Neural cell (in vitro differentiated cells): ENCODE measurements at regions not wholly inside any gene's neighbourhood (a gene's known extent, or its start where the extent isn't known, plus 50 kb on each side); places are given as distances from the start of the nearest gene placed in this dataset.

ENCODE experiments used
- H2AFZ ChIP-seq: fragments of 200-600, 300-800 bp; sonication (generic), shearing (Covaris generic); 2 replicates; pipeline ENCODE4 v1.6.0; 2014; ENCODE audit warnings: low read depth, mild to moderate bottlenecking, antibody characterized with exemption, low read length, moderate library complexity
- H3F3A ChIP-seq: fragments of 200-600 bp; shearing (Covaris generic); 2 replicates; pipeline ENCODE4 v1.6.1; 2016; ENCODE audit warnings: mild to moderate bottlenecking, moderate library complexity, mixed read lengths, antibody characterized with exemption, low read length; ENCODE audit not compliant: insufficient read depth, poor library complexity, severe bottlenecking
- H3K27ac ChIP-seq: fragments of 200-600, 300-800 bp; sonication (generic), shearing (Covaris generic); 2 replicates; pipeline ENCODE4 v1.5.1; 2014; ENCODE audit warnings: mild to moderate bottlenecking, low read length, moderate library complexity
- H3K27me3 ChIP-seq: fragments of 300-800, 200-600 bp; sonication (generic), shearing (Covaris generic); 2 replicates; pipeline ENCODE4 v1.6.0; 2014; ENCODE audit warnings: mild to moderate bottlenecking, low read depth, low read length, moderate library complexity; ENCODE audit not compliant: insufficient read depth
- H3K36me3 ChIP-seq: fragments of 300-800, 200-600 bp; sonication (generic), shearing (Covaris generic); 2 replicates; pipeline ENCODE4 v1.5.1; 2014; ENCODE audit warnings: mild to moderate bottlenecking, antibody characterized with exemption, low read length, moderate library complexity; ENCODE audit not compliant: insufficient read depth
- H3K4me2 ChIP-seq: fragments of 300-800, 200-600 bp; sonication (generic), shearing (Covaris generic); 2 replicates; pipeline ENCODE4 v1.6.0; 2014; ENCODE audit warnings: mild to moderate bottlenecking, low read length
- H3K4me3 ChIP-seq: fragments of 300-800, 200-600 bp; sonication (generic), shearing (Covaris generic); 2 replicates; pipeline ENCODE4 v1.5.1; 2014; ENCODE audit warnings: mild to moderate bottlenecking, low read length, moderate library complexity
- H3K79me2 ChIP-seq: fragments of 200-600 bp; shearing (Covaris generic); replicated peaks from 2 replicates; pipeline ENCODE4 v1.6.0; 2014; ENCODE audit warnings: mild to moderate bottlenecking, low read length, moderate library complexity; ENCODE audit not compliant: insufficient read depth
- H3K9ac ChIP-seq: fragments of 300-800, 200-600 bp; sonication (generic), shearing (Covaris generic); 2 replicates; pipeline ENCODE4 v1.6.1; 2016; ENCODE audit warnings: mild to moderate bottlenecking, low read length, mixed read lengths
- H3K9me2 ChIP-seq: fragments of 200-600 bp; shearing (Covaris generic); 2 replicates; pipeline ENCODE4 v1.6.1; 2016; ENCODE audit warnings: mild to moderate bottlenecking, low read length, mixed read lengths; ENCODE audit not compliant: insufficient read depth
- H3K9me3 ChIP-seq: fragments of 200-600, 300-800 bp; sonication (generic), shearing (Covaris generic); 2 replicates; pipeline ENCODE4 v1.6.1; 2016; ENCODE audit warnings: mild to moderate bottlenecking, mixed run types, low read length, moderate library complexity, mixed read lengths
- H4K20me1 ChIP-seq: fragments of 200-600 bp; shearing (Covaris generic); 2 replicates; pipeline ENCODE4 v1.6.1; 2016; ENCODE audit warnings: mild to moderate bottlenecking, mixed run types; ENCODE audit not compliant: insufficient read depth
- CTCF ChIP-seq: fragments of 450-650 bp; IDR thresholded peaks from 2 replicates; pipeline ENCODE4 v1.5.1; 2014; ENCODE audit warnings: antibody characterized with exemption, mild to moderate bottlenecking, moderate library complexity; ENCODE audit not compliant: poor library complexity, severe bottlenecking
- EP300 ChIP-seq: fragments of 450-650 bp; conservative IDR thresholded peaks from 2 replicates; pipeline ENCODE4 v1.6.1; 2014; ENCODE audit warnings: antibody characterized with exemption, mild to moderate bottlenecking, moderate library complexity; ENCODE audit not compliant: poor library complexity, severe bottlenecking
- EZH2 ChIP-seq: fragments of 200-600, 300-800 bp; shearing (Covaris generic), sonication (generic); IDR thresholded peaks from 2 replicates; pipeline ENCODE4 v1.6.1; 2014; ENCODE audit warnings: antibody characterized with exemption, low read length, borderline replicate concordance, mild to moderate bottlenecking; ENCODE audit not compliant: insufficient read depth, poor library complexity, severe bottlenecking
- MXI1 ChIP-seq: fragments of 450-650 bp; conservative IDR thresholded peaks from 2 replicates; pipeline ENCODE4 v1.6.1; 2014; ENCODE audit warnings: antibody characterized with exemption, mild to moderate bottlenecking; ENCODE audit not compliant: poor library complexity, severe bottlenecking
- POLR2AphosphoS5 ChIP-seq: IDR thresholded peaks from 2 replicates; pipeline ENCODE4 v1.6.1; 2012
- RAD21 ChIP-seq: fragments of 450-650 bp; conservative IDR thresholded peaks from 2 replicates; pipeline ENCODE4 v1.6.1; 2014; ENCODE audit warnings: antibody characterized with exemption, mild to moderate bottlenecking, moderate library complexity
- REST ChIP-seq: IDR thresholded peaks from 2 replicates; pipeline ENCODE4 v1.6.1; 2012; ENCODE audit warnings: borderline replicate concordance
- SMC3 ChIP-seq: fragments of 450-650 bp; conservative IDR thresholded peaks from 2 replicates; pipeline ENCODE4 v1.6.1; 2014; ENCODE audit warnings: antibody characterized with exemption, mild to moderate bottlenecking, moderate library complexity; ENCODE audit not compliant: poor library complexity
- TAF1 ChIP-seq: IDR thresholded peaks from 2 replicates; pipeline ENCODE4 v1.6.1; 2012; ENCODE audit warnings: low read depth

- Histone ChIP-seq H4K20me1 (no peaks in the 10 kb centered on the region), H3K27ac (no peak overlapping the region), H3K4me2 (no peak overlapping the region), H2AFZ (no peak overlapping the region), H3K9me2 (no peaks in the 10 kb centered on the region), H3K79me2 (no peaks in the 10 kb centered on the region), H3F3A (no peaks in the 10 kb centered on the region), H3K36me3 (no peaks in the 10 kb centered on the region), H3K9ac (no peak overlapping the region), H3K4me3 (no peak overlapping the region), H3K9me3 (no peaks in the 10 kb centered on the region), H3K27me3 (no peaks in the 10 kb centered on the region)
- TF ChIP-seq MXI1 (no peak), SMC3 (no peak), CTCF (no peak), REST (no peak), EZH2 (no peak), POLR2AphosphoS5 (no peak), RAD21 (no peak), TAF1 (no peak), EP300 (no peak)
Measured at GRCh38 chr7:13151978-13152377, 464.5 kb downstream of the ARL4A start.

GRCh38 chr7:13152755-13153154 is 465.3 kb downstream of the ARL4A start:
- Histone ChIP-seq H4K20me1 (no peaks in the 10 kb centered on the region), H3K36me3 (no peaks in the 10 kb centered on the region)

More at GRCh38 chr7:13152755-13153154, 465.3 kb downstream of the ARL4A start:
- Histone ChIP-seq H3K79me2 (no peaks in the 10 kb centered on the region), H3K9ac (no peak overlapping the region), H3F3A (no peaks in the 10 kb centered on the region), H3K4me2 (no peak overlapping the region), H3K9me2 (no peaks in the 10 kb centered on the region), H2AFZ (no peak overlapping the region), H3K4me3 (no peak overlapping the region), H3K27ac (no peak overlapping the region), H3K9me3 (no peaks in the 10 kb centered on the region), H3K27me3 (no peaks in the 10 kb centered on the region)
- TF ChIP-seq EZH2 (no peak), SMC3 (no peak), REST (no peak), EP300 (no peak), TAF1 (no peak), CTCF (no peak)
